ENCODE measurements at regions not wholly inside any gene's neighbourhood (a gene's known extent, or its start where the extent isn't known, plus 50 kb on each side); places are given as distances from the start of the nearest gene placed in this dataset.

- POLR2A ChIA-PET, result no interaction called here
Measured at GRCh38 chr19:30310602-30311263, 61.5 kb upstream of the ZNF536 start.

More at GRCh38 chr19:30310602-30311263, 61.5 kb upstream of the ZNF536 start:
- CTCF ChIA-PET, result no interaction called here
- intact Hi-C loops (cut with micrococcal nuclease), result no loop called here
- Histone ChIP-seq H3K27ac (ENCODE audit: low read depth, low read length) (no peak overlapping the region), H3K79me2 (ENCODE audit: insufficient read depth, low read length) (no peaks in the 10 kb centered on the region), H3K36me3 (ENCODE audit: control insufficient read depth in 1 of 2, insufficient read depth in 2 of 2, low read length in 2 of 2) (no peaks in the 10 kb centered on the region), H3K4me3 (replicated peaks in 1 of 2; ENCODE audit: low read depth in 1 of 2, low read length in 2 of 2) (no peak overlapping the region), H3K9ac (ENCODE audit: low read length) (no peak overlapping the region), H3K4me2 (ENCODE audit: low read length) (no peak overlapping the region), H3K4me1 (ENCODE audit: control insufficient read depth in 1 of 2, insufficient read depth in 2 of 2, low read length in 2 of 2) (no peaks in the 10 kb centered on the region), H4K20me1 (ENCODE audit: insufficient read depth) (no peaks in the 10 kb centered on the region), H2AFZ (ENCODE audit: low read depth, low read length, poor library complexity, severe bottlenecking) (no peak overlapping the region), H3K9me3 (ENCODE audit: control insufficient read depth in 1 of 2, insufficient read depth in 1 of 2, low read depth in 1 of 2, low read length in 2 of 2) (no peaks in the 10 kb centered on the region), H3K9me2 (ENCODE audit: insufficient read depth) (no peaks in the 10 kb centered on the region), H3K27me3 (ENCODE audit: insufficient read depth, low read length) (peaks cover 61% of the 10 kb centered on the region)
- RAD21 ChIA-PET (ENCODE audit: low non-redundant PET in 1 of 2, low total read pairs in 2 of 2, uncharacterized antibody in 2 of 2, unreplicated experiment in 2 of 2), result no interaction called here
- ATAC-seq (no peak), DNase-seq (ENCODE audit: low read depth, low spot score) (no peak)
- no peak for TF ChIP-seq REST (IDR thresholded peaks at IDR 0.05; ENCODE audit: low read depth)
- no peak for TF ChIP-seq EZH2phosphoT487 (IDR thresholded peaks at IDR 0.05; ENCODE audit: borderline replicate concordance)
- TF ChIP-seq CBX3 (IDR thresholded peaks at IDR 0.05; ENCODE audit: low read depth), result no peak
- no peak for TF ChIP-seq POLR2A (IDR thresholded peaks at IDR 0.05; ENCODE audit: borderline replicate concordance, extremely low read depth, insufficient read depth, insufficient read length)
- TF ChIP-seq JUND (IDR thresholded peaks at IDR 0.05), result no peak
- no peak for TF ChIP-seq EGR1 (IDR thresholded peaks at IDR 0.05; ENCODE audit: low read depth)
- TF ChIP-seq CTCF (IDR thresholded peaks at IDR 0.05 in 2 of 3, conservative IDR thresholded peaks at IDR 0.05 in 1 of 3; ENCODE audit: borderline replicate concordance in 1 of 3, insufficient read depth in 1 of 3, low read depth in 2 of 3, low read length in 2 of 3), result no peak
- TF ChIP-seq ATF3 (IDR thresholded peaks at IDR 0.05), result no peak
- TF ChIP-seq YY1 (IDR thresholded peaks at IDR 0.05; ENCODE audit: extremely low read depth, insufficient replicate concordance, low read depth, low read length), result no peak
- TF ChIP-seq SRF (IDR thresholded peaks at IDR 0.05; ENCODE audit: low read depth), result no peak
- TF ChIP-seq RAD21 (IDR thresholded peaks at IDR 0.05; ENCODE audit: low read depth), result no peak
- TF ChIP-seq ZBTB33 (IDR thresholded peaks at IDR 0.05; ENCODE audit: extremely low read depth, insufficient replicate concordance, low read length), result no peak
- no peak for TF ChIP-seq SP1 (IDR thresholded peaks at IDR 0.05; ENCODE audit: low read depth)
- no peak for TF ChIP-seq POLR2AphosphoS5 (IDR thresholded peaks at IDR 0.05; ENCODE audit: low read depth, low read length)
- TF ChIP-seq EZH2 (IDR thresholded peaks at IDR 0.05), result no peak
- no TSS peak for BruUV-seq (replicated peaks)
